NCI-H345 (cell line): ENCODE measurements at regions not wholly inside any gene's neighbourhood (a gene's known extent, or its start where the extent isn't known, plus 50 kb on each side); places are given as distances from the start of the nearest gene placed in this dataset.

Source experiments
- DNase-seq: peaks from one replicate; lab custom pipeline; 2025; lab: John Stamatoyannopoulos, UW

DNA sequence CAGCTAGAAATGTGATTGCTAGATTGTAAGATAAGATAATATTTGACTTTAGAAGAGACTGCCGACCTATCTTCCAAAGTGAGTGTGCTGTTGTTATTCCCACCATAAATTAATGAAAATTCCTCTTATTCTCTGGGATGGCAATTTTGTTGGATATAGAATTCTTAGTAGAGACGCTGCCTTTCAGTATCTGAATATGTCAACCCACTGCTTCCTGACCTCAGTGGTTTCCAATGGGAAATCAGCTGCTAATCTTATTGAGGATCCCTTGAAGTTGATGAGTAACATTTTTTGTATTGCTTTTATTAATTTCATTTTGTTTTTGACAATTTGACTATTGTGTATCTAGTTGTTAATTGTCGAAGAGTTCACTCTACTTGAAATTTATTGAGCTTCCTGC is 313.0 kb downstream of the BMP2 start:
- DNase-seq: no peak

DNA sequence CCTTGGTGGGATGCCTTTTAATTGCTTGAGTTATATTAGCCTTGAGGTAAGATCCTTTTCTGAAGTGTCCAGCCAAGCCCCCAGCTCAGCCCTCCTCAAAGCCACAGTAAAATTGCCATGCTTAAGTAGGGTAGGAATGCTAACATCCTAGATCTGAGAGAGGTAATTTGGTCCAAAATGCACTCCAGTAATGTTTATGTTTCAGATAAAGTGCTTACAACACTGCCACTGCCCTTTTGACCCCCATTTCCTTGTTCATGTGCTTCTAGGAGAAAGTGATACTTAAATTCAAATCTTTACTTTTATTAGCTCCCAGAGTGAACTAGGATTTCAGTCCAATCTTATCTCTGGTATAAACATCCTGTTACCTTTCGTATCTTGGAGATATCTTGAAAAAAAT is 318.0 kb downstream of the BMP2 start:
- no peak for DNase-seq

- no peak for DNase-seq
These were observed 320.3 kb downstream of the BMP2 start for GRCh38 chr20:7087803-7088202.

DNA sequence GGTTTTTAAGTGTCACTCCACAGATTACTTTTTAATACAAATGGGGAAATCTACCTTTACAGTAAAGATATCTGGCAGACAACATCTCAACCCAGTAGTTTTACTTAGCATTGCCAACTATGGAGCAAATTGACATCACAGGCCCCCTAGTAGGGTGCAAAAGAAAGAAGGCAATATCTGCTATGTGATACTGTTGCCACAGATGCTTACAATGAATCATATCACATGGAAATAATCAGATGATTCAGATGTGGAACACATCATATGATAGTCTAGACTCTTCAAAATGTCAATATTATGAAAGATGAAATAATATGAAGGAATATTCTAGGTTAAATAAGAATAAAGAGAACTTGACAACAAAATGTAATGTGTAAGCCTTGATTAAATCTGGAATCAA is 322.5 kb downstream of the BMP2 start:
- DNase-seq: no peak

- no peak for DNase-seq
These were observed 323.3 kb downstream of the BMP2 start for GRCh38 chr20:7090811-7091210.

GRCh38 chr20:7091655-7092054 is 324.2 kb downstream of the BMP2 start:
- DNase-seq: no peak

DNA sequence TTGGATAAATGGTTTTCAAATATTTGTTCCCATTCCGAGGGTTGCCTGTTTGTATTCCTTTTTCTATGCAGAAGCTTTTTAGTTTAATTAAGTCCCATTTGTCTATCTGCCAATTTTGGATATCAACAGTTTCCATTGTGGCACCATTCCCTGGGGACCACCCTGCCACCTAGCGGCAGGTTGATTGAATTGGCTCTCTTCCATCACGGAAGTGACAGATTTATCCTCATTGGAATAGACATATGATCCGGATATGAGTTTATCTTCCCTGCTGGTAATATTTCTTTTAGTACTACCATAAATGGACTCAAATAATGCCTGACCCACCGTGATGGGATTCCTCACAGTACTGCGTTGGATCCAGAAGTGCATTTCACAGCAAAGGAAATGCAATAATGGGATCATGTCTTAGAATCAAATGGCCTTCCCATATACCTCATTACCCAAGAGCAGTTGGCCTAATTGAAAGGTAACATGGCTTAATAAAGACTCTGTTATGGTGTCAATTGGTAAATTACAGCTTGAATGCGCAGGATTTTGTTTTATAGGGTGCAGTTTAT is 327.0 kb downstream of the BMP2 start:
- peak; percentile 54 for DNase-seq

DNA sequence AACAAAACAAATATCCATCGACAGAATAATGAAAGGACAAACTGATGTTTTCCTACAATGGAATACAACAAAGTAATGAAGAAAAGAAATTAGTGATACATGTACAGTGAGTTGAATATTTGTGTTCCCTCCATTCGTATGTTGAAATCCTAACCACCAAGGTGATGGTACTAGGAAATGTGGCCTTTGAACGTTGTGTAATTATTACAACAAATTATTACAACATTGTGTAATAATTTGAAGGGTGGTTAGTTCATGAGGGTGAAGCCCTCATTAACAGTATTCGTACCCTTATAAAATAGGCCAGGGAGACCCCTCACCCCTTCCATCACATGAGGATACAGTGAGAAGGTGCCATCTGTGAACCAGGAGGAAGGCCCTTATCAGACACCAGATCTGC is 339.4 kb downstream of the BMP2 start:
- no peak for DNase-seq

- DNase-seq: no peak
These were observed 341.4 kb downstream of the BMP2 start for GRCh38 chr20:7108929-7109328.

- DNase-seq: peak; percentile 74
These were observed 346.3 kb downstream of the BMP2 start for GRCh38 chr20:7113577-7114466.

- peak; percentile 26 for DNase-seq
These were observed 356.0 kb downstream of the BMP2 start for GRCh38 chr20:7123457-7123856.

DNA sequence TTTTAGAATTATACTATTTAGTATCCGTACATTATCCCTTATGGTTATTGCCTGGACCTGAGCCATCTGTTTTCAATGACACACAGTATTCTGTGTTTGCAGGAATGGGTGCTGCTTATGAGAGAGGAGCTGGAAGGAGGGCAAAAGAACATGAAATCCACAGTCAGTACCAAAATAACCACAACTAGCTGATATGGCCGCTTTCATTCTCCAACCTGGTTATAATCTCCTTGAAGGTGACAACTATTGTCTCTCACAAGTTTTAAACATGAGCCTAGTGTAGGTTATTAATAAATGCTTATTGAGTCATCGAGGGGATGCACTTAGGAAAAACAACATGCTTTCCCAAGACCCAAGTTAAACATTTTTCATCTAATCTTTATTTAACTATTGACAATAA is 356.6 kb downstream of the BMP2 start:
- DNase-seq: no peak

DNA sequence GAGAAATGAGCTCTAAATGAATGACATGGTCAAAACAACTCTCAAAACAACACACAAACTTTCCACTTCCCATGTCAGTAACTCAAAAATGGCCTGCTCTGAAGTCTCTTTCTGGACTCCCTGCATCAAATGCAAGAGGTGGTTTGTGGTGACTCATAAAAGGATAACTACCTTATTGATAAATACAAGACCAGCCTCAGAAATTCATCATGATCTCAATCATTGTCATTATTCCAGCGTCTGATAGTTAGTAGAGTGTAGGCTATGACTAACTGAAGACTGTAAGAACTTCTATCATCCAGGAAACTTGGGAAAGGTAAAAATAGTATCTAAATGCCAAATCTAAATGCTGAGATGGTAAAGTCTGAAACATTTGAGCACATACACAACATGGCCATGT is 369.4 kb downstream of the BMP2 start:
- DNase-seq: no peak

GRCh38 chr20:7137395-7138151 is 370.1 kb downstream of the BMP2 start:
- no peak for DNase-seq

DNA sequence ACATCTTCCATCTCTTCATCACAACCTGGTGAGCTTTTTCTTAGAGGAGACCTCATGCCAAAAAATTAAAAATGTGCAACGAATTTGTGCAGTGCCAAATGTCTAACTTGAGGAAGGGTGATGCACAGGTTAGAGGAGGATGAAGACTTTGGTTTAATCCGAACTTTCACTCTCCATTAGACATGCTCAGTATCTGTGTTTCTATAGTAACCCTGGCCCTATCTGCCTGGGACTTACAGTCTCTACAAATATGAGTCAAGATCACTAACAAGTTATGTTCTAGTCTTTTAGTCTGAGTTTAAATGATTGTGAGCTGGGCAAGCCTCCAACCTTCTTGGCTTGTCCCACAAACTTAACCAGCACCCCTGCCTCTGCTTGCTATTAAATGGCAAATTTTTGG is 377.0 kb downstream of the BMP2 start:
- DNase-seq: no peak

DNA sequence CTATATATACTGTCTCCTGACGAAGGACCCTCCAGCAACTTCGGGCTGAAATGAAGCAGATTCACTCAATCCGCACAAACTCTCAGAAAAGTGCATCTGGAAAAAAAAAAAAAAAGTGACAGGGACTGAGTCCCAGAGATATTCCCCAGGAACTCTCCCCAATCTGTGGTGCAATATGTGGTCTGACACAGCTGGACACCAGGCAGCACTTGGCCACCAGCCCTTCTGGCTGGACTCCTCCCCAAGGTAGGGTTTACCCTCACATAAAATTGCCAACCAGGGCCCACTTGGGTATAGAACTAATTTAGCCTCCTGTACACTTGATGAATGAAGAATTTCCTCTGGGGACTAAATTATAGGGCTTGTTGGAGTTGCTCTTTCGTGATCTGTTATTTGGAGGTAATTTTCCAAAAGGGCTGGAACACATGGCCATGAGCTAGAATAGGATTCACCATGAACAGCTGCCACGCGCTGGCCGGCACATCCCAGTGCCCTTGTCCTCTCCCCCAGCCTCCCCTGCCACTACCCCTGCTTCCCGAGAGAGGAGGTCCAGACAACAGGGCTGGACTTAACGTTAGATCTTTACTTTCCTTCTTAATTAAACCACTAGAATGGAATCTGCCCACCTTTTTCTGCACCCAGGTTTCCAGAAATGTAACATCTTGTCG is 379.2 kb downstream of the BMP2 start:
- DNase-seq: no peak

GRCh38 chr20:7147220-7147601 is 379.7 kb downstream of the BMP2 start:
- no peak for DNase-seq

- DNase-seq: no peak
These were observed 384.4 kb downstream of the BMP2 start for GRCh38 chr20:7151676-7152470.

GRCh38 chr20:7155282-7155681 is 387.8 kb downstream of the BMP2 start:
- peak; percentile 91 for DNase-seq

- no peak for DNase-seq
These were observed 388.3 kb downstream of the BMP2 start for GRCh38 chr20:7155794-7156193.

DNA sequence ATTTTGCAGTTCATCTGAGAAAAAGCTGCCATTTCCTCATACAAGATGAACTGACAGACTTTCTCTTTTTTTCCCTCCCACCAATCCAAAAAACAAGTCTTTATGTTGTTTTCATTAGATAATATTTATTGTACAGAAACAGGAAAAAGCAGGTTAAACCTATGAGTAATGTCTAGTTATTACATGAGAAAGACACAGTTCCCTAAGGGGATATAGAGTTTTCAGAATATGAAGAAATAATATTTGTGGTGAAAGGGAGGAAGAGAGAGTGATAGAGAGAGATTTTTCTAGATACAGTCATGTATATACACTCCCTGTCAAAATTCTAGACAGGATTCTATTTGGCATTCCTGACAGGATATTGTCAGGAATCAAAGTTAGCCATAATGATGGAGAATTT is 392.4 kb downstream of the BMP2 start:
- DNase-seq: no peak

- peak; percentile 20 for DNase-seq
These were observed 394.2 kb downstream of the BMP2 start for GRCh38 chr20:7161690-7162089.
